GM12891 (cell line): ENCODE measurements at regions not wholly inside any gene's neighbourhood (a gene's known extent, or its start where the extent isn't known, plus 50 kb on each side); places are given as distances from the start of the nearest gene placed in this dataset.

Experiments used
- POLR2A ChIP-seq: IDR thresholded peaks from 2 replicates; pipeline ENCODE4 v1.6.1; 2011; ENCODE audit warnings: low read depth, low read length, control low read depth
- POLR2AphosphoS5 ChIP-seq: IDR thresholded peaks from 2 replicates; pipeline ENCODE4 v1.6.1; 2011; ENCODE audit warnings: low read depth, low read length, control low read depth
- POU2F2 ChIP-seq: IDR thresholded peaks from 2 replicates; pipeline ENCODE4 v1.6.1; 2011; ENCODE audit warnings: low read depth, mild to moderate bottlenecking, control low read depth, low read length, moderate library complexity

- TF ChIP-seq POLR2AphosphoS5: no peak
- TF ChIP-seq POLR2A: no peak
- no peak for TF ChIP-seq POU2F2
Measured at GRCh38 chr10:1961989-1962388, 224.7 kb upstream of the ADARB2 start.
